ENCODE measurements at regions not wholly inside any gene's neighbourhood (a gene's known extent, or its start where the extent isn't known, plus 50 kb on each side); places are given as distances from the start of the nearest gene placed in this dataset.

GRCh38 chr15:24899795-24900194 lies 55.0 kb upstream of the SNRPN start:
- TF ChIP-seq CTCF (IDR thresholded peaks at IDR 0.05), result no peak
- intact Hi-C loops (cut with DNase I), result no loop called here
- Histone ChIP-seq H3K9me3 (peaks cover 3% of the 10 kb centered on the region), H3K36me3 (no peaks in the 10 kb centered on the region), H3K4me3 (no peak overlapping the region), H3K27ac (no peak overlapping the region), H3K4me1 (no peaks in the 10 kb centered on the region), H3K27me3 (ENCODE audit: low read depth) (no peaks in the 10 kb centered on the region)
- no peak for ATAC-seq
- DNase-seq, result no peak

- no peak for ATAC-seq
- H3K27ac ChIP-seq, result no peak overlapping the region
- H3K27me3 ChIP-seq (ENCODE audit: low read depth), result no peaks in the 10 kb centered on the region
- no peak for TF ChIP-seq CTCF (IDR thresholded peaks at IDR 0.05)
- H3K36me3 ChIP-seq, result no peaks in the 10 kb centered on the region
- no peaks in the 10 kb centered on the region for H3K4me1 ChIP-seq
- peaks cover 3% of the 10 kb centered on the region for H3K9me3 ChIP-seq
- intact Hi-C loops (cut with DNase I), result no loop called here
- DNase-seq, result no peak
- no peak overlapping the region for H3K4me3 ChIP-seq
Observed at GRCh38 chr15:24901409-24901808, 53.4 kb upstream of the SNRPN start.

Data from lower lobe of right lung (tissue), 2 donors.